GM18870 (cell line): ENCODE measurements at regions not wholly inside any gene's neighbourhood (a gene's known extent, or its start where the extent isn't known, plus 50 kb on each side); places are given as distances from the start of the nearest gene placed in this dataset.
"Not testable (repeated sequence)": the region's sequence is repeated elsewhere in the genome, so short reads cannot be mapped to it uniquely, and the experiment has no call there.

Experiments
- ATAC-seq: cut with Tn5 transposase; IDR thresholded peaks from one replicate; pipeline ENCODE4 v1.9.1; 2021; ENCODE audit warnings: moderate library complexity; ENCODE audit not compliant: unreplicated experiment

GRCh38 chr2:3899536-3900155 lies 196.3 kb downstream of the DCDC2C start:
- ATAC-seq: no peak

- no peak for ATAC-seq
These were observed 198.8 kb downstream of the DCDC2C start for GRCh38 chr2:3902131-3902530.

GRCh38 chr2:3904061-3904460 lies 200.7 kb downstream of the DCDC2C start:
- no peak for ATAC-seq

GRCh38 chr2:3908498-3908897 lies 205.1 kb downstream of the DCDC2C start:
- not testable (repeated sequence) for ATAC-seq

GRCh38 chr2:3911882-3912455 lies 208.6 kb downstream of the DCDC2C start:
- no peak for ATAC-seq

GRCh38 chr2:3913166-3913565 lies 209.8 kb downstream of the DCDC2C start:
- ATAC-seq: no peak

GRCh38 chr2:3914241-3914640 lies 210.9 kb downstream of the DCDC2C start:
- ATAC-seq: no peak

- ATAC-seq: no peak
These were observed 223.7 kb downstream of the DCDC2C start for GRCh38 chr2:3927031-3927430.

- ATAC-seq: no peak
These were observed 226.0 kb downstream of the DCDC2C start for GRCh38 chr2:3929374-3929773.

- no peak for ATAC-seq
These were observed 226.9 kb downstream of the DCDC2C start for GRCh38 chr2:3930246-3930645.

GRCh38 chr2:3940661-3941060 lies 237.3 kb downstream of the DCDC2C start:
- no peak for ATAC-seq

- no peak for ATAC-seq
These were observed 239.5 kb downstream of the DCDC2C start for GRCh38 chr2:3942841-3943240.

- no peak for ATAC-seq
These were observed 240.7 kb downstream of the DCDC2C start for GRCh38 chr2:3944071-3944470.

- ATAC-seq: no peak
These were observed 241.5 kb downstream of the DCDC2C start for GRCh38 chr2:3944841-3945240.

GRCh38 chr2:3948191-3948590 lies 244.8 kb downstream of the DCDC2C start:
- no peak for ATAC-seq

- no peak for ATAC-seq
These were observed 248.0 kb downstream of the DCDC2C start for GRCh38 chr2:3951131-3951954.

- ATAC-seq: no peak
These were observed 249.6 kb downstream of the DCDC2C start for GRCh38 chr2:3952866-3953516.

GRCh38 chr2:3954261-3954660 lies 250.9 kb downstream of the DCDC2C start:
- ATAC-seq: no peak

- ATAC-seq: no peak
These were observed 253.0 kb downstream of the DCDC2C start for GRCh38 chr2:3956406-3956805.

- no peak for ATAC-seq
These were observed 253.5 kb downstream of the DCDC2C start for GRCh38 chr2:3956892-3957291.

- no peak for ATAC-seq
These were observed 255.1 kb downstream of the DCDC2C start for GRCh38 chr2:3958465-3958864.

GRCh38 chr2:3958969-3959368 lies 255.6 kb downstream of the DCDC2C start:
- no peak for ATAC-seq
